OCI-LY3 (cell line): ENCODE measurements at regions not wholly inside any gene's neighbourhood (a gene's known extent, or its start where the extent isn't known, plus 50 kb on each side); places are given as distances from the start of the nearest gene placed in this dataset.
A peak's percentile ranks its signal among the peaks of the same experiment; 100 is the strongest.

Experiments used
- H2AFZ ChIP-seq: fragments of 200-600, 300-600 bp; shearing (Covaris generic); 2 replicates; pipeline ENCODE4 v1.6.0; 2014; ENCODE audit warnings: antibody characterized with exemption, low read depth, low read length
- H3K27ac ChIP-seq: fragments of 200-600, 300-600 bp; sonication (generic); 2 replicates; pipeline ENCODE4 v1.5.1; 2014; ENCODE audit warnings: mild to moderate bottlenecking, low read length, moderate library complexity, mixed read lengths
- H3K27me3 ChIP-seq: fragments of 200-600, 300-600 bp; sonication (generic); 2 replicates; pipeline ENCODE4 v1.6.1; 2014; ENCODE audit warnings: low read depth, low read length, mixed read lengths
- H3K36me3 ChIP-seq: fragments of 200-600, 300-600 bp; sonication (generic); replicated peaks from 2 replicates; pipeline ENCODE3; 2014; ENCODE audit warnings: low read depth, low read length, mixed read lengths
- H3K4me1 ChIP-seq: fragments of 300-600, 200-600 bp; sonication (generic); 2 replicates; pipeline ENCODE4 v1.6.1; 2014; ENCODE audit warnings: low read length, mixed read lengths
- H3K4me2 ChIP-seq: fragments of 200-600, 300-600 bp; sonication (generic); 2 replicates; pipeline ENCODE4 v1.6.1; 2014; ENCODE audit warnings: low read length, mixed read lengths
- H3K4me3 ChIP-seq: fragments of 300-600, 200-600 bp; sonication (generic); 2 replicates; pipeline ENCODE4 v1.5.1; 2014; ENCODE audit warnings: antibody characterized with exemption, mild to moderate bottlenecking, low read length, moderate library complexity
- H3K79me2 ChIP-seq: fragments of 300-600, 200-600 bp; shearing (Covaris generic); 2 replicates; pipeline ENCODE4 v1.6.1; 2014; ENCODE audit warnings: mild to moderate bottlenecking, low read length, mixed read lengths
- H3K9ac ChIP-seq: fragments of 300-600, 200-600 bp; shearing (Covaris generic); 2 replicates; pipeline ENCODE4 v1.6.0; 2014; ENCODE audit warnings: mild to moderate bottlenecking, low read length, moderate library complexity
- H3K9me3 ChIP-seq: fragments of 200-600, 300-600 bp; shearing (Covaris generic); 2 replicates; pipeline ENCODE4 v1.6.1; 2014; ENCODE audit warnings: low read length, mixed read lengths; ENCODE audit not compliant: insufficient read depth
- H4K20me1 ChIP-seq: fragments of 200-600, 300-600 bp; sonication (generic); 2 replicates; pipeline ENCODE4 v1.6.1; 2016; ENCODE audit warnings: low read length, mixed read lengths; ENCODE audit not compliant: insufficient read depth
- EZH2phosphoT487 ChIP-seq: fragments of 200-600 bp; shearing (Covaris generic); IDR thresholded peaks from 2 replicates; pipeline ENCODE4 v1.6.1; 2018; ENCODE audit warnings: antibody characterized with exemption, mixed run types, low read depth
- TF ChIP-seq, protein P1 (sequence below): fragments of 200-600, 300-600 bp; sonication (generic); IDR thresholded peaks from 2 replicates; pipeline ENCODE4 v1.5.1; 2014; ENCODE audit warnings: antibody characterized with exemption, low read length, low read depth

DNA sequence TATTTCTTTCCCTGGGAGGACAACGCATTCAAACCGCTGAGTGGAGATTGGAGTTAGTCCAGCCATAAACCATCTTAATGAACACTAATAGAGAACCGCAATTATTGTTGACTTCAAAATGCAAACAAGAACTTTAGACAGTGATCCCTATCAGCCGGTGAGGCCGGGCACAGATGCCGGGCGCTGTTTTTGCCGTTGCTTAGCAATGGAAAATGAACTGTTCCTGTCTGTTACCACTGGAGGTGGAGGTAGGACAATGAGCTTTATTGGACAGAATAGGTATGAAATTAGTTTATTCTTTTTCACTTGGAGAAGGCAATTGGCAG lies 216.8 kb downstream of the TTC8 start:
- H3K27me3 ChIP-seq: 0 out of 2 replicates have a peak, but pooled peaks cover 4% of the 10 kb centered on the region
- H3K9me3 ChIP-seq: 0 out of 2 replicates have a peak, but pooled peaks cover 4% of the 10 kb centered on the region
- peaks cover 10% of the 10 kb centered on the region; the same call in 1 of the 2 replicates for H3K4me1 ChIP-seq
- 0 out of 2 replicates have a peak overlapping the region, but pooled peaks have one; percentile 87 for H2AFZ ChIP-seq
- no peak for TF ChIP-seq EZH2phosphoT487
- TF ChIP-seq, protein P1, sequence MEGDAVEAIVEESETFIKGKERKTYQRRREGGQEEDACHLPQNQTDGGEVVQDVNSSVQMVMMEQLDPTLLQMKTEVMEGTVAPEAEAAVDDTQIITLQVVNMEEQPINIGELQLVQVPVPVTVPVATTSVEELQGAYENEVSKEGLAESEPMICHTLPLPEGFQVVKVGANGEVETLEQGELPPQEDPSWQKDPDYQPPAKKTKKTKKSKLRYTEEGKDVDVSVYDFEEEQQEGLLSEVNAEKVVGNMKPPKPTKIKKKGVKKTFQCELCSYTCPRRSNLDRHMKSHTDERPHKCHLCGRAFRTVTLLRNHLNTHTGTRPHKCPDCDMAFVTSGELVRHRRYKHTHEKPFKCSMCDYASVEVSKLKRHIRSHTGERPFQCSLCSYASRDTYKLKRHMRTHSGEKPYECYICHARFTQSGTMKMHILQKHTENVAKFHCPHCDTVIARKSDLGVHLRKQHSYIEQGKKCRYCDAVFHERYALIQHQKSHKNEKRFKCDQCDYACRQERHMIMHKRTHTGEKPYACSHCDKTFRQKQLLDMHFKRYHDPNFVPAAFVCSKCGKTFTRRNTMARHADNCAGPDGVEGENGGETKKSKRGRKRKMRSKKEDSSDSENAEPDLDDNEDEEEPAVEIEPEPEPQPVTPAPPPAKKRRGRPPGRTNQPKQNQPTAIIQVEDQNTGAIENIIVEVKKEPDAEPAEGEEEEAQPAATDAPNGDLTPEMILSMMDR: no peak
- no peak overlapping the region for H3K4me2 ChIP-seq
- H3K9ac ChIP-seq: no peak overlapping the region
- H3K36me3 ChIP-seq: no peaks in the 10 kb centered on the region
- no peaks in the 10 kb centered on the region for H4K20me1 ChIP-seq
- H3K27ac ChIP-seq: no peak overlapping the region
- H3K4me3 ChIP-seq: no peak overlapping the region
- no peaks in the 10 kb centered on the region for H3K79me2 ChIP-seq

DNA sequence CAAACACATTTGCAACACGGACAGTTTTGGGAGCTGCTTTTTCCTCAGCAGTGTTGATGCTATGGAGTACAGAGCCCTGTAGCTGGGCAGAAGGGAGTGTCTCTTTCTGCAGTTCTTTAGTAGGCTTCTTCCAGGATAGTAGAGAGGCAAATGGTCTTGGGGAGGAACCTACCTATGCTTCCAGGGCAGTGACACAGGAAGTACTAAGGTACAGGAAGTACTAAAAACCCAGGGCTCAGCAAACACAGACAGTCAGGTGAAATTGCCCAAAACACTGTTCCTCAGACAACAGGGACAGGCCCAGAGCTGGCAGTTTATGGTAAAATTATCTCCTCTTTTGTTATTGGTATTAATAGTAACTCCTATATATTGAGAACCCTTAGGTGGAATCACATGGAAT lies 217.6 kb downstream of the TTC8 start:
- H3K27me3 ChIP-seq: no peaks in the 10 kb centered on the region
- H3K9ac ChIP-seq: no peak overlapping the region
- peaks cover 10% of the 10 kb centered on the region; the same call in 1 of the 2 replicates for H3K4me1 ChIP-seq
- no peaks in the 10 kb centered on the region for H3K79me2 ChIP-seq
- H4K20me1 ChIP-seq: no peaks in the 10 kb centered on the region
- no peak overlapping the region for H3K27ac ChIP-seq
- TF ChIP-seq, protein P1: no peak
- no peak for TF ChIP-seq EZH2phosphoT487
- H3K4me2 ChIP-seq: no peak overlapping the region
- H3K36me3 ChIP-seq: no peaks in the 10 kb centered on the region
- H2AFZ ChIP-seq: no peak overlapping the region
- 0 out of 2 replicates have a peak, but pooled peaks cover 4% of the 10 kb centered on the region for H3K9me3 ChIP-seq
- no peak overlapping the region for H3K4me3 ChIP-seq

DNA sequence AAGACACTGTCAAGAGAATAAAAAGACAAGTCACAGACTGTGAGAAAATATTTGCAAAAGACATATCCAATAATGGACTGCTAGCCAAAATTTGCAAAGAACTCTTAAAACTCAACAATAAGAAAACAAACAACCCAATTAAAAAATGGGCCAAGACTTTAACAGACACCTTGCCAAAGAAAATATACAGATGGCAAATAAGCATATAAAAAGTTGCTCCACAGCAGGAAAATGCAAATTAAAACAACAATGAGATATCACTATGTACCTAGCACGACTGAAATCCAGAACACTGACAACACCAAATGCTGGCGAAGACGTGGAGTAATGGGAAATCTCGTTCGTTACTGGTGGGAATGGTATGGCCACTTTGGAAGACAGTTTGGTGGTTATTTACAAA lies 228.9 kb downstream of the TTC8 start:
- TF ChIP-seq, protein P1: no peak
- TF ChIP-seq EZH2phosphoT487: no peak
- Histone ChIP-seq H3K4me3 (no peak overlapping the region), H2AFZ (no peak overlapping the region), H3K36me3 (no peaks in the 10 kb centered on the region), H3K4me1 (no peaks in the 10 kb centered on the region), H3K4me2 (no peak overlapping the region), H3K9ac (no peak overlapping the region), H3K27me3 (no peaks in the 10 kb centered on the region), H4K20me1 (no peaks in the 10 kb centered on the region), H3K9me3 (no peaks in the 10 kb centered on the region), H3K27ac (no peak overlapping the region), H3K79me2 (no peaks in the 10 kb centered on the region)

DNA sequence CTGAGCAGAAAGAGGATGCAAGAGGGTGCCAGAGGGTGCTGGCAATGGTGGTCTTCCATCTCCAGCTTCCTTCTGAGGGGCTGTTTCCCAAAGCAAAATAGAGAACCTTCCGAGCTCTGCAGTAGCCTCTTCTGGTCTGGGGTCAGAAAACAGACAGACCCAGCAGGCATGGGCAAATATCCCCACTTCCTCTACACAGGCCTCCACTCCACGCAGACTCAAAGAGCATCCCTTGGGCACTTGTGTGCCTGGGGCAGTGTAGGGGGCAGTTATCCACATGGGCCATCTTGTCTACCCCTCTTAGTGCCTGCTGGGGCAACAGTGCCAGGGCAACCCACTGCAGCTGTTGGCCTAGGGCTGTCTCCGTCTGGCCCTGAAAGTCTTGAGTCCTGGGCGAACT lies 231.9 kb downstream of the TTC8 start:
- H3K4me1 ChIP-seq: no peaks in the 10 kb centered on the region
- H4K20me1 ChIP-seq: no peaks in the 10 kb centered on the region
- no peak overlapping the region for H2AFZ ChIP-seq
- no peaks in the 10 kb centered on the region for H3K79me2 ChIP-seq
- H3K9me3 ChIP-seq: no peaks in the 10 kb centered on the region
- H3K27me3 ChIP-seq: no peaks in the 10 kb centered on the region
- H3K4me2 ChIP-seq: no peak overlapping the region
- no peak overlapping the region for H3K27ac ChIP-seq
- TF ChIP-seq, protein P1: no peak
- TF ChIP-seq EZH2phosphoT487: no peak
- H3K9ac ChIP-seq: no peak overlapping the region
- H3K36me3 ChIP-seq: no peaks in the 10 kb centered on the region
- H3K4me3 ChIP-seq: no peak overlapping the region
